KMS-11 (cell line): ENCODE measurements at regions not wholly inside any gene's neighbourhood (a gene's known extent, or its start where the extent isn't known, plus 50 kb on each side); places are given as distances from the start of the nearest gene placed in this dataset.

ENCODE experiments used
- H2AFZ ChIP-seq: fragments of 200-600 bp; sonication (generic); 2 replicates; pipeline ENCODE4 v1.6.1; 2016; ENCODE audit warnings: antibody characterized with exemption, mixed run types, low read depth
- H3K27ac ChIP-seq: fragments of 200-600 bp; sonication (generic); 2 replicates; pipeline ENCODE4 v1.6.1; 2016; ENCODE audit warnings: mild to moderate bottlenecking, mixed run types
- H3K27me3 ChIP-seq: fragments of 200-600 bp; sonication (generic); 2 replicates; pipeline ENCODE4 v1.6.1; 2017; ENCODE audit warnings: mild to moderate bottlenecking, low read depth, mixed run types, moderate library complexity; ENCODE audit not compliant: insufficient read depth
- H3K36me3 ChIP-seq: fragments of 200-600 bp; sonication (generic); 2 replicates; pipeline ENCODE4 v1.6.1; 2017; ENCODE audit warnings: mild to moderate bottlenecking, mixed run types; ENCODE audit not compliant: insufficient read depth
- H3K4me1 ChIP-seq: fragments of 200-600 bp; sonication (generic); 2 replicates; pipeline ENCODE4 v1.6.1; 2016; ENCODE audit warnings: mild to moderate bottlenecking, low read depth, mixed run types; ENCODE audit not compliant: poor library complexity, severe bottlenecking
- H3K4me2 ChIP-seq: fragments of 200-600 bp; sonication (generic); 2 replicates; pipeline ENCODE4 v1.7.0; 2016; ENCODE audit warnings: mild to moderate bottlenecking, mixed run types
- H3K4me3 ChIP-seq: fragments of 200-600 bp; sonication (generic); IDR thresholded peaks from 2 replicates; pipeline ENCODE4 v1.6.1; 2017; ENCODE audit warnings: low read depth, low read length, mixed read lengths; ENCODE audit not compliant: insufficient read depth
- H3K79me2 ChIP-seq: fragments of 200-600 bp; sonication (generic); 2 replicates; pipeline ENCODE4 v1.6.1; 2016; ENCODE audit warnings: low read depth, mixed run types; ENCODE audit not compliant: insufficient read depth
- H3K9ac ChIP-seq: fragments of 200-600 bp; sonication (generic); 2 replicates; pipeline ENCODE4 v1.6.1; 2016; ENCODE audit warnings: mild to moderate bottlenecking, mixed run types
- H4K20me1 ChIP-seq: fragments of 200-600 bp; sonication (generic); 2 replicates; pipeline ENCODE4 v1.6.1; 2016; ENCODE audit warnings: mild to moderate bottlenecking, mixed run types; ENCODE audit not compliant: insufficient read depth
- CTCF ChIP-seq: fragments of 200-600 bp; sonication (generic); conservative IDR thresholded peaks from 2 replicates; pipeline ENCODE4 v1.6.1; 2017; ENCODE audit warnings: low read depth, mild to moderate bottlenecking, antibody characterized with exemption, low read length, moderate library complexity, mixed read lengths

GRCh38 chr3:64354221-64354620 is 129.0 kb upstream of the PRICKLE2 start:
- H3K79me2 ChIP-seq, result no peaks in the 10 kb centered on the region
- no peak overlapping the region for H3K27ac ChIP-seq
- no peak overlapping the region for H3K9ac ChIP-seq
- no peak overlapping the region for H3K4me3 ChIP-seq
- H4K20me1 ChIP-seq, result no peaks in the 10 kb centered on the region
- no peak overlapping the region for H2AFZ ChIP-seq
- H3K4me2 ChIP-seq, result no peak overlapping the region
- peaks cover 22% of the 10 kb centered on the region for H3K4me1 ChIP-seq
- H3K36me3 ChIP-seq, result no peaks in the 10 kb centered on the region
- no peak for TF ChIP-seq CTCF
- H3K27me3 ChIP-seq, result no peaks in the 10 kb centered on the region

GRCh38 chr3:64353226-64353625 is 128.0 kb upstream of the PRICKLE2 start:
- no peak overlapping the region for H3K4me2 ChIP-seq
- no peaks in the 10 kb centered on the region for H3K79me2 ChIP-seq
- no peaks in the 10 kb centered on the region for H3K36me3 ChIP-seq
- H3K27ac ChIP-seq, result no peak overlapping the region
- no peak for TF ChIP-seq CTCF
- H3K4me3 ChIP-seq, result no peak overlapping the region
- no peak overlapping the region for H3K9ac ChIP-seq
- H4K20me1 ChIP-seq, result no peaks in the 10 kb centered on the region
- H2AFZ ChIP-seq, result no peak overlapping the region
- H3K27me3 ChIP-seq, result no peaks in the 10 kb centered on the region
- peaks cover 17% of the 10 kb centered on the region for H3K4me1 ChIP-seq

GRCh38 chr3:64352639-64352992 is 127.3 kb upstream of the PRICKLE2 start:
- Histone ChIP-seq H2AFZ (no peak overlapping the region), H3K4me1 (peaks cover 10% of the 10 kb centered on the region), H3K4me3 (no peak overlapping the region)

GRCh38 chr3:64351713-64352638 is 126.7 kb upstream of the PRICKLE2 start:
- Histone ChIP-seq H3K9ac (no peak overlapping the region), H3K27ac (no peak overlapping the region), H3K4me2 (no peak overlapping the region), H3K27me3 (no peaks in the 10 kb centered on the region), H3K79me2 (no peaks in the 10 kb centered on the region), H4K20me1 (no peaks in the 10 kb centered on the region), H2AFZ (no peak overlapping the region), H3K4me1 (peaks cover 4% of the 10 kb centered on the region), H3K4me3 (no peak overlapping the region), H3K36me3 (no peaks in the 10 kb centered on the region)
- no peak for TF ChIP-seq CTCF

More at GRCh38 chr3:64352639-64352992, 127.3 kb upstream of the PRICKLE2 start:
- no peaks in the 10 kb centered on the region for H3K36me3 ChIP-seq
- no peak overlapping the region for H3K4me2 ChIP-seq
- no peaks in the 10 kb centered on the region for H3K79me2 ChIP-seq
- H3K9ac ChIP-seq, result no peak overlapping the region
- TF ChIP-seq CTCF, result no peak
- H3K27ac ChIP-seq, result no peak overlapping the region
- no peaks in the 10 kb centered on the region for H4K20me1 ChIP-seq
- no peaks in the 10 kb centered on the region for H3K27me3 ChIP-seq
